ENCODE measurements at regions not wholly inside any gene's neighbourhood (a gene's known extent, or its start where the extent isn't known, plus 50 kb on each side); places are given as distances from the start of the nearest gene placed in this dataset.
"Not testable (repeated sequence)": the region's sequence is repeated elsewhere in the genome, so short reads cannot be mapped to it uniquely, and the experiment has no call there.

GRCh38 chr2:184129073-184129472 is 469.3 kb upstream of the ZNF804A start:
- H3K36me3 ChIP-seq (ENCODE audit: insufficient read depth, low read length): no peaks in the 10 kb centered on the region
- no peaks in the 10 kb centered on the region for H3K9me3 ChIP-seq (ENCODE audit: low read length)

GRCh38 chr2:184137955-184138354 is 460.4 kb upstream of the ZNF804A start:
- Histone ChIP-seq H3K36me3 (ENCODE audit: insufficient read depth, low read length) (no peaks in the 10 kb centered on the region), H3K4me3 (ENCODE audit: low read length) (no peak overlapping the region), H2AFZ (ENCODE audit: low read depth, low read length) (no peak overlapping the region), H3K4me1 (ENCODE audit: insufficient read depth, low read length) (no peaks in the 10 kb centered on the region), H3K27me3 (ENCODE audit: insufficient read depth, low read length) (no peaks in the 10 kb centered on the region), H3K9me3 (ENCODE audit: low read length) (no peaks in the 10 kb centered on the region)

More at GRCh38 chr2:184129073-184129472, 469.3 kb upstream of the ZNF804A start:
- Histone ChIP-seq H2AFZ (ENCODE audit: low read depth, low read length) (no peak overlapping the region), H3K4me1 (ENCODE audit: insufficient read depth, low read length) (no peaks in the 10 kb centered on the region), H3K4me3 (ENCODE audit: low read length) (no peak overlapping the region), H3K27me3 (ENCODE audit: insufficient read depth, low read length) (no peaks in the 10 kb centered on the region)

- no peaks in the 10 kb centered on the region for H3K27me3 ChIP-seq (ENCODE audit: insufficient read depth, low read length)
- no peak overlapping the region for H2AFZ ChIP-seq (ENCODE audit: low read depth, low read length)
- no peaks in the 10 kb centered on the region for H3K4me1 ChIP-seq (ENCODE audit: insufficient read depth, low read length)
- no peaks in the 10 kb centered on the region for H3K9me3 ChIP-seq (ENCODE audit: low read length)
- no peak overlapping the region for H3K4me3 ChIP-seq (ENCODE audit: low read length)
- no peaks in the 10 kb centered on the region for H3K36me3 ChIP-seq (ENCODE audit: insufficient read depth, low read length)
Measured at GRCh38 chr2:184141866-184142265, 456.5 kb upstream of the ZNF804A start.

- Histone ChIP-seq H3K27me3 (ENCODE audit: insufficient read depth, low read length) (no peaks in the 10 kb centered on the region), H3K36me3 (ENCODE audit: insufficient read depth, low read length) (no peaks in the 10 kb centered on the region), H3K4me1 (ENCODE audit: insufficient read depth, low read length) (no peaks in the 10 kb centered on the region), H3K9me3 (ENCODE audit: low read length) (no peaks in the 10 kb centered on the region), H3K4me3 (ENCODE audit: low read length) (no peak overlapping the region), H2AFZ (ENCODE audit: low read depth, low read length) (peak overlapping the region; percentile 2)
Measured at GRCh38 chr2:184154438-184154837, 443.9 kb upstream of the ZNF804A start.

GRCh38 chr2:184155791-184156190 is 442.5 kb upstream of the ZNF804A start:
- no peaks in the 10 kb centered on the region for H3K9me3 ChIP-seq (ENCODE audit: low read length)
- no peaks in the 10 kb centered on the region for H3K27me3 ChIP-seq (ENCODE audit: insufficient read depth, low read length)
- no peak overlapping the region for H3K4me3 ChIP-seq (ENCODE audit: low read length)
- H3K36me3 ChIP-seq (ENCODE audit: insufficient read depth, low read length): no peaks in the 10 kb centered on the region
- no peaks in the 10 kb centered on the region for H3K4me1 ChIP-seq (ENCODE audit: insufficient read depth, low read length)
- H2AFZ ChIP-seq (ENCODE audit: low read depth, low read length): no peak overlapping the region

GRCh38 chr2:184157141-184157540 is 441.2 kb upstream of the ZNF804A start:
- H3K9me3 ChIP-seq (ENCODE audit: low read length): no peaks in the 10 kb centered on the region
- no peaks in the 10 kb centered on the region for H3K27me3 ChIP-seq (ENCODE audit: insufficient read depth, low read length)
- H3K36me3 ChIP-seq (ENCODE audit: insufficient read depth, low read length): no peaks in the 10 kb centered on the region
- no peaks in the 10 kb centered on the region for H3K4me1 ChIP-seq (ENCODE audit: insufficient read depth, low read length)
- H3K4me3 ChIP-seq (ENCODE audit: low read length): no peak overlapping the region
- no peak overlapping the region for H2AFZ ChIP-seq (ENCODE audit: low read depth, low read length)

GRCh38 chr2:184162426-184162825 is 435.9 kb upstream of the ZNF804A start:
- H3K36me3 ChIP-seq (ENCODE audit: insufficient read depth, low read length): no peaks in the 10 kb centered on the region
- H3K27me3 ChIP-seq (ENCODE audit: insufficient read depth, low read length): no peaks in the 10 kb centered on the region
- H3K4me3 ChIP-seq (ENCODE audit: low read length): no peak overlapping the region
- no peaks in the 10 kb centered on the region for H3K9me3 ChIP-seq (ENCODE audit: low read length)
- H2AFZ ChIP-seq (ENCODE audit: low read depth, low read length): no peak overlapping the region
- no peaks in the 10 kb centered on the region for H3K4me1 ChIP-seq (ENCODE audit: insufficient read depth, low read length)

GRCh38 chr2:184168823-184169222 is 429.5 kb upstream of the ZNF804A start:
- H3K4me1 ChIP-seq (ENCODE audit: insufficient read depth, low read length); H3K36me3 ChIP-seq (ENCODE audit: insufficient read depth, low read length); H2AFZ ChIP-seq (ENCODE audit: low read depth, low read length); H3K27me3 ChIP-seq (ENCODE audit: insufficient read depth, low read length); H3K4me3 ChIP-seq (ENCODE audit: low read length); H3K9me3 ChIP-seq (ENCODE audit: low read length): not testable (repeated sequence)

GRCh38 chr2:184169366-184169765 is 429.0 kb upstream of the ZNF804A start:
- no peaks in the 10 kb centered on the region for H3K27me3 ChIP-seq (ENCODE audit: insufficient read depth, low read length)
- no peaks in the 10 kb centered on the region for H3K36me3 ChIP-seq (ENCODE audit: insufficient read depth, low read length)
- no peak overlapping the region for H3K4me3 ChIP-seq (ENCODE audit: low read length)
- no peaks in the 10 kb centered on the region for H3K9me3 ChIP-seq (ENCODE audit: low read length)
- no peaks in the 10 kb centered on the region for H3K4me1 ChIP-seq (ENCODE audit: insufficient read depth, low read length)
- no peak overlapping the region for H2AFZ ChIP-seq (ENCODE audit: low read depth, low read length)

GRCh38 chr2:184174493-184175104 is 423.7 kb upstream of the ZNF804A start:
- peak overlapping the region; percentile 54 for H2AFZ ChIP-seq (ENCODE audit: low read depth, low read length)

GRCh38 chr2:184178229-184178628 is 420.1 kb upstream of the ZNF804A start:
- Histone ChIP-seq H3K9me3 (ENCODE audit: low read length) (no peaks in the 10 kb centered on the region), H3K4me1 (ENCODE audit: insufficient read depth, low read length) (no peaks in the 10 kb centered on the region), H3K36me3 (ENCODE audit: insufficient read depth, low read length) (no peaks in the 10 kb centered on the region), H3K27me3 (ENCODE audit: insufficient read depth, low read length) (no peaks in the 10 kb centered on the region), H2AFZ (ENCODE audit: low read depth, low read length) (no peak overlapping the region), H3K4me3 (ENCODE audit: low read length) (no peak overlapping the region)

More at GRCh38 chr2:184174493-184175104, 423.7 kb upstream of the ZNF804A start:
- Histone ChIP-seq H3K36me3 (ENCODE audit: insufficient read depth, low read length) (no peaks in the 10 kb centered on the region), H3K9me3 (ENCODE audit: low read length) (no peaks in the 10 kb centered on the region), H3K27me3 (ENCODE audit: insufficient read depth, low read length) (no peaks in the 10 kb centered on the region), H3K4me1 (ENCODE audit: insufficient read depth, low read length) (no peaks in the 10 kb centered on the region), H3K4me3 (ENCODE audit: low read length) (no peak overlapping the region)

GRCh38 chr2:184186436-184186835 is 411.9 kb upstream of the ZNF804A start:
- H3K4me3 ChIP-seq (ENCODE audit: low read length): no peak overlapping the region
- no peaks in the 10 kb centered on the region for H3K4me1 ChIP-seq (ENCODE audit: insufficient read depth, low read length)
- H2AFZ ChIP-seq (ENCODE audit: low read depth, low read length): no peak overlapping the region
- H3K36me3 ChIP-seq (ENCODE audit: insufficient read depth, low read length): no peaks in the 10 kb centered on the region
- no peaks in the 10 kb centered on the region for H3K27me3 ChIP-seq (ENCODE audit: insufficient read depth, low read length)
- no peaks in the 10 kb centered on the region for H3K9me3 ChIP-seq (ENCODE audit: low read length)

GRCh38 chr2:184187421-184187971 is 410.8 kb upstream of the ZNF804A start:
- no peaks in the 10 kb centered on the region for H3K27me3 ChIP-seq (ENCODE audit: insufficient read depth, low read length)
- H3K4me1 ChIP-seq (ENCODE audit: insufficient read depth, low read length): no peaks in the 10 kb centered on the region
- H2AFZ ChIP-seq (ENCODE audit: low read depth, low read length): no peak overlapping the region
- no peak overlapping the region for H3K4me3 ChIP-seq (ENCODE audit: low read length)
- H3K36me3 ChIP-seq (ENCODE audit: insufficient read depth, low read length): no peaks in the 10 kb centered on the region
- no peaks in the 10 kb centered on the region for H3K9me3 ChIP-seq (ENCODE audit: low read length)

GRCh38 chr2:184190725-184191124 is 407.6 kb upstream of the ZNF804A start:
- Histone ChIP-seq H2AFZ (ENCODE audit: low read depth, low read length) (no peak overlapping the region), H3K36me3 (ENCODE audit: insufficient read depth, low read length) (no peaks in the 10 kb centered on the region), H3K9me3 (ENCODE audit: low read length) (no peaks in the 10 kb centered on the region), H3K4me3 (ENCODE audit: low read length) (no peak overlapping the region), H3K27me3 (ENCODE audit: insufficient read depth, low read length) (no peaks in the 10 kb centered on the region), H3K4me1 (ENCODE audit: insufficient read depth, low read length) (no peaks in the 10 kb centered on the region)

Data from neuron (in vitro differentiated cells).